Nephron progenitor cell (in vitro differentiated cells): ENCODE measurements at regions not wholly inside any gene's neighbourhood (a gene's known extent, or its start where the extent isn't known, plus 50 kb on each side); places are given as distances from the start of the nearest gene placed in this dataset.

ENCODE experiments used
- DNase-seq: peaks from one replicate; pipeline ENCODE4 v3.0.0; 2021
- H3K27ac Mint-ChIP-seq: 2 replicates; pipeline ENCODE4 v1.8.0; 2021; ENCODE audit warnings: mild to moderate bottlenecking, moderate library complexity, mixed read lengths
- H3K27me3 Mint-ChIP-seq: 2 replicates; pipeline ENCODE4 v1.8.0; 2021; ENCODE audit warnings: mild to moderate bottlenecking, low read depth, mixed read lengths; ENCODE audit not compliant: poor library complexity
- H3K36me3 Mint-ChIP-seq: 2 replicates; pipeline ENCODE4 v1.8.0; 2021; ENCODE audit warnings: low read depth, mixed read lengths
- H3K4me1 Mint-ChIP-seq: 2 replicates; pipeline ENCODE4 v1.8.0; 2021; ENCODE audit warnings: mixed read lengths
- H3K4me3 Mint-ChIP-seq: 2 replicates; pipeline ENCODE4 v1.8.0; 2021; ENCODE audit warnings: mild to moderate bottlenecking, moderate library complexity, mixed read lengths
- H3K9me3 Mint-ChIP-seq: 2 replicates; pipeline ENCODE4 v1.8.0; 2021; ENCODE audit warnings: mild to moderate bottlenecking, moderate library complexity, mixed read lengths
- CTCF ChIP-seq: fragments of 200-600 bp; sonication (generic); IDR thresholded peaks from 2 replicates; pipeline ENCODE4 v1.5.0; 2021; ENCODE audit warnings: antibody characterized with exemption

GRCh38 chr12:82012176-82012575, 253.0 kb upstream of the PPFIA2 start:
- peaks cover 4% of the 10 kb centered on the region for H3K9me3 Mint-ChIP-seq
- H3K27ac Mint-ChIP-seq, result no peak overlapping the region
- no peak overlapping the region for H3K4me3 Mint-ChIP-seq
- no peaks in the 10 kb centered on the region for H3K36me3 Mint-ChIP-seq
- DNase-seq, result no peak
- H3K4me1 Mint-ChIP-seq, result no peaks in the 10 kb centered on the region
- no peak for TF ChIP-seq CTCF
- H3K27me3 Mint-ChIP-seq, result no peaks in the 10 kb centered on the region

- H3K9me3 Mint-ChIP-seq, result no peaks in the 10 kb centered on the region
- H3K4me1 Mint-ChIP-seq, result no peaks in the 10 kb centered on the region
- H3K27ac Mint-ChIP-seq, result no peak overlapping the region
- TF ChIP-seq CTCF, result no peak
- H3K27me3 Mint-ChIP-seq, result no peaks in the 10 kb centered on the region
- H3K4me3 Mint-ChIP-seq, result no peak overlapping the region
- DNase-seq, result no peak
- H3K36me3 Mint-ChIP-seq, result no peaks in the 10 kb centered on the region
Measured at GRCh38 chr12:82009524-82009923, 250.4 kb upstream of the PPFIA2 start.

DNA sequence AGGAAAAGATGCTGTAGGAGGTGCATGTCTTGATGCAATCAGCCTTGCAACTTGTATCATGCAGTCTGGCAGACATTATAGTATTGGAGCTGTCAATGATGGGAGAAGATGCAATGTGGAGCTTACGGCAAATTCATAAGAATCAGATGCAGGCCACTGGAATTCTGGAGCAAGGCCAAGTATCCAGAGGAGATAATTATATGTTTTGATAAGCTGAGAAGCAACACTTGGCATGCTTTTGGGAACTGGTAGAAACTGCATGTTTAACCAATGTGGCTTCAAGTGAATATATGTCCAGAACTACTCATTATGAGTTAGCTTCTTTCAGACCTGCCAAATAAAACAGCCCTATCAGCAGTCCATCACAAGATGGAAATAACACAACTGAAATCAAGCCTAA, 249.1 kb upstream of the PPFIA2 start:
- DNase-seq, result no peak
- TF ChIP-seq CTCF, result no peak
- Mint-ChIP-seq H3K4me1 (no peaks in the 10 kb centered on the region), H3K4me3 (no peak overlapping the region), H3K9me3 (no peaks in the 10 kb centered on the region), H3K27ac (no peak overlapping the region), H3K27me3 (no peaks in the 10 kb centered on the region), H3K36me3 (no peaks in the 10 kb centered on the region)

DNA sequence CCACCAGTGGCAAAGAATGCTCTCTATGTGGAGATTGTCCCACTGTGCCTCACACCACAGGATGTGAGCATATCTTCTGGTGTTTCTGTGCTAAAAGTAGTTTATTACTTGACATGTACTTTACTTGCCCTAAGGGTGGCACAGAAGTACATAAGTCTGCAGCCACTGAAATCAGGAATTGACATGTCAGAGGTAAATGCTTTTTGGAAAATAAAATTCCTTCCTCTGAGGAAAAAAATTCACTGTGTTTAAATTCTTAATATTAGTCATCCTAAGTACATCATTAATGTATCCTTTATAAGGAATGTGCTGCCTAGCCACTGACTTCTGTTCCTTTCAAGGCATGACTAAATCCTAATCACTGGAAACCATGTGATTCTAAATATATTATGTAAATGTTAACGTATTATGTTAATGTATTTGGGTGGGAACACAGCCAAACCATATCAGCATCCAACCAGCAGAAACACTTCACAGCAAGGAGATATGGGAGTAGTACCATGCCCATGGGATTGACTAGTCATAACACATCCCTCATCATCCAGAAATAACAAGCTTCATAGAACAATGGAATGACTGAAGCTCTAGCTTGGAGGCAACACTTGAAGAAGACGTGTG, 239.7 kb upstream of the PPFIA2 start:
- no peak for TF ChIP-seq CTCF
- Mint-ChIP-seq H3K9me3 (peaks cover 14% of the 10 kb centered on the region), H3K4me1 (no peaks in the 10 kb centered on the region), H3K4me3 (no peak overlapping the region), H3K36me3 (no peaks in the 10 kb centered on the region), H3K27ac (no peak overlapping the region), H3K27me3 (no peaks in the 10 kb centered on the region)
- DNase-seq, result no peak

DNA sequence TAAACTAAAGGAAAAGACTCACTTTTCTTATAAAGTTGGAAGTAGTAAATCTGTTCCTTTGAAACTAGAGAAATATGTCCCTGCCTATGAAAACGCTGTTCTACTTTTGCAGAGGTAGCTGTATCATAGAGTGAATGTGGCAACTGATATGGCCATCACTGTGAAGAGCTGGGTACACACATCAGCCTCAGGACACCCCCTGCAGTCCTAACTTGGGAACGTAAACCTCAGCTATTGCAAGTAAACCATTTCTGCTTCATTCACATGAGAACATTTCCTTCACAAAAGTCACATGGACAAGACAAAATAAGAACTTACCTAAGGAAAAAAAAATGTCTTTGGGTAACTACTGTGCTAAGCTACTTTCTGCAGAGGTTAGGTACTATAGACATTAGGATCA, 233.3 kb upstream of the PPFIA2 start:
- peak; percentile 16 for DNase-seq
- no peaks in the 10 kb centered on the region for H3K4me1 Mint-ChIP-seq
- TF ChIP-seq CTCF, result peak; percentile 22
- no peak overlapping the region for H3K4me3 Mint-ChIP-seq
- no peaks in the 10 kb centered on the region for H3K27me3 Mint-ChIP-seq
- H3K27ac Mint-ChIP-seq, result no peak overlapping the region
- H3K36me3 Mint-ChIP-seq, result no peaks in the 10 kb centered on the region
- H3K9me3 Mint-ChIP-seq, result peaks cover 1% of the 10 kb centered on the region

- no peak for DNase-seq
- Mint-ChIP-seq H3K27me3 (no peaks in the 10 kb centered on the region), H3K36me3 (no peaks in the 10 kb centered on the region), H3K9me3 (no peaks in the 10 kb centered on the region), H3K27ac (no peak overlapping the region), H3K4me3 (no peak overlapping the region), H3K4me1 (no peaks in the 10 kb centered on the region)
- no peak for TF ChIP-seq CTCF
Measured at GRCh38 chr12:81991868-81992267, 232.7 kb upstream of the PPFIA2 start.
